ENCODE measurements at regions not wholly inside any gene's neighbourhood (a gene's known extent, or its start where the extent isn't known, plus 50 kb on each side); places are given as distances from the start of the nearest gene placed in this dataset.

- TF ChIP-seq CTCF (IDR thresholded peaks at IDR 0.05; ENCODE audit: insufficient read depth, low read length) (no peak), GABPA (IDR thresholded peaks at IDR 0.05; ENCODE audit: low read depth) (no peak), REST (IDR thresholded peaks at IDR 0.05; ENCODE audit: insufficient replicate concordance, low read depth) (no peak), SPI1 (IDR thresholded peaks at IDR 0.05; ENCODE audit: borderline replicate concordance, low read depth) (no peak)
These were observed 75.2 kb downstream of the PITPNM2 start for GRCh38 chr12:123075646-123076171.

All from HL-60 (cell line).